ENCODE measurements at regions not wholly inside any gene's neighbourhood (a gene's known extent, or its start where the extent isn't known, plus 50 kb on each side); places are given as distances from the start of the nearest gene placed in this dataset.

DNA sequence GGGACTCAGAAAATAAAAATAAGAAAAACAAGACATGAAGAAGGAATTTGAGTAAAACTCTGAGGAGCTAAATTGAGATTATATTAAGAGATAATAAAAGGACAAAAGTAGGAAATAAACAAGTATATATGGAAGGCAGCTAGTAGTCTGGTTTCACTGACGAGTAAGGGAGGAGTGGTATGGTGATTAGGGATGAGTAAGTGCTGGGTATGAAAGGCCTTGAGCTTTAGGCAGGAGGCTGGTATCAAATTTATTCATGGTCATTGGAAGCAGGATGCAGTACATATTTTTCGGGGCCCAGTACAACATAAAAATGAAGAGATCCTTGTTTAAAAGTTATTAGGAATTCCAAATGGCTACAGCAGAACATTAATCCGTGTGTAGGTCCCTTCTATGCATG is 789.7 kb upstream of the PRMT6 start:
- TF ChIP-seq, protein P1, sequence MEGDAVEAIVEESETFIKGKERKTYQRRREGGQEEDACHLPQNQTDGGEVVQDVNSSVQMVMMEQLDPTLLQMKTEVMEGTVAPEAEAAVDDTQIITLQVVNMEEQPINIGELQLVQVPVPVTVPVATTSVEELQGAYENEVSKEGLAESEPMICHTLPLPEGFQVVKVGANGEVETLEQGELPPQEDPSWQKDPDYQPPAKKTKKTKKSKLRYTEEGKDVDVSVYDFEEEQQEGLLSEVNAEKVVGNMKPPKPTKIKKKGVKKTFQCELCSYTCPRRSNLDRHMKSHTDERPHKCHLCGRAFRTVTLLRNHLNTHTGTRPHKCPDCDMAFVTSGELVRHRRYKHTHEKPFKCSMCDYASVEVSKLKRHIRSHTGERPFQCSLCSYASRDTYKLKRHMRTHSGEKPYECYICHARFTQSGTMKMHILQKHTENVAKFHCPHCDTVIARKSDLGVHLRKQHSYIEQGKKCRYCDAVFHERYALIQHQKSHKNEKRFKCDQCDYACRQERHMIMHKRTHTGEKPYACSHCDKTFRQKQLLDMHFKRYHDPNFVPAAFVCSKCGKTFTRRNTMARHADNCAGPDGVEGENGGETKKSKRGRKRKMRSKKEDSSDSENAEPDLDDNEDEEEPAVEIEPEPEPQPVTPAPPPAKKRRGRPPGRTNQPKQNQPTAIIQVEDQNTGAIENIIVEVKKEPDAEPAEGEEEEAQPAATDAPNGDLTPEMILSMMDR (IDR thresholded peaks at IDR 0.05): no peak
- TF ChIP-seq ZFX (IDR thresholded peaks at IDR 0.05; ENCODE audit: borderline replicate concordance): no peak
